H1 (cell line): ENCODE measurements at regions not wholly inside any gene's neighbourhood (a gene's known extent, or its start where the extent isn't known, plus 50 kb on each side); places are given as distances from the start of the nearest gene placed in this dataset.

Source experiments
- CTCF ChIA-PET: fragments of 300-600 bp; sonication (Branson Sonifier 250); formaldehyde crosslinking; loops from one replicate; lab custom pipeline; 2021; ENCODE audit not compliant: partially characterized antibody; lab: Charles Lee
- POLR2A ChIA-PET: fragments of 300-600 bp; sonication (Branson Sonifier 250); formaldehyde crosslinking; loops from one replicate; lab custom pipeline; 2021; ENCODE audit warnings: inconsistent platforms; ENCODE audit not compliant: partially characterized antibody; lab: Charles Lee
- DNase-seq, 2 experiments: peaks; one replicate each; pipeline versions ENCODE4 v3.0.0 to v3.0.0-alpha.2; 2010 to 2022; ENCODE audit warnings: low spot score in 2 of 2, low read depth in 1 of 2, mixed read lengths in 1 of 2
- FAIRE-seq: peaks from 2 replicates; lab custom pipeline; 2011; peaks lifted over from hg19 to GRCh38; lab: Jason Lieb, UNC
- H2AFZ ChIP-seq: 2 replicates; pipeline ENCODE4 v1.8.1; 2012; ENCODE audit warnings: low read length, inconsistent platforms
- H2AK5ac ChIP-seq: 2 replicates; pipeline ENCODE4 v1.6.1; 2013; ENCODE audit warnings: low read depth, low read length
- H2BK120ac ChIP-seq: replicated peaks from 2 replicates; pipeline ENCODE3; 2013; ENCODE audit warnings: low read depth, low read length, inconsistent platforms
- H2BK12ac ChIP-seq: 2 replicates; pipeline ENCODE4 v1.6.1; 2013; ENCODE audit warnings: low read depth, low read length
- H2BK15ac ChIP-seq: 2 replicates; pipeline ENCODE4 v1.6.1; 2013; ENCODE audit warnings: low read length
- H2BK20ac ChIP-seq: 2 replicates; pipeline ENCODE4 v1.6.1; 2013; ENCODE audit warnings: low read length
- H2BK5ac ChIP-seq: 2 replicates; pipeline ENCODE4 v1.6.1; 2013; ENCODE audit warnings: low read depth, low read length
- H3K14ac ChIP-seq: 2 replicates; pipeline ENCODE4 v1.6.1; 2013; ENCODE audit warnings: inconsistent platforms; ENCODE audit not compliant: insufficient read length
- H3K18ac ChIP-seq: 2 replicates; pipeline ENCODE4 v1.6.1; 2013; ENCODE audit warnings: low read length; ENCODE audit errors: extremely low read depth
- H3K23ac ChIP-seq: 2 replicates; pipeline ENCODE4 v1.6.1; 2013; ENCODE audit warnings: inconsistent platforms; ENCODE audit not compliant: insufficient read length
- H3K23me2 ChIP-seq: 2 replicates; pipeline ENCODE4 v1.6.1; 2013; ENCODE audit warnings: low read depth, low read length
- H3K27ac ChIP-seq: 2 replicates; pipeline ENCODE4 v1.6.1; 2011; ENCODE audit warnings: low read depth, low read length, inconsistent platforms
- H3K27me3 ChIP-seq, 4 experiments: replicated peaks in 1 of 4; 1 replicate in 1 of 4; 2 replicates in 3 of 4; pipeline versions ENCODE4 v1.6.1 to v1.8.1; 2011 to 2013; ENCODE audit warnings: low read length in 3 of 4, mild to moderate bottlenecking in 3 of 4, inconsistent platforms in 2 of 4, mixed read lengths in 2 of 4, moderate library complexity in 1 of 4; ENCODE audit not compliant: control insufficient read depth in 3 of 4, insufficient read depth in 3 of 4; ENCODE audit errors: extremely low read depth in 1 of 4
- H3K36me3 ChIP-seq, 4 experiments: 2 replicates each; pipeline versions ENCODE4 v1.6.1 to v1.8.1; 2011 to 2013; ENCODE audit warnings: mild to moderate bottlenecking in 4 of 4, low read length in 3 of 4, moderate library complexity in 2 of 4, control low read depth in 1 of 4, inconsistent platforms in 1 of 4; ENCODE audit not compliant: insufficient read depth in 4 of 4, control insufficient read depth in 2 of 4
- H3K4ac ChIP-seq: replicated peaks from 2 replicates; pipeline ENCODE3; 2013; ENCODE audit warnings: low read length, low read depth, mixed read lengths, inconsistent platforms; ENCODE audit not compliant: insufficient read length
- H3K4me1 ChIP-seq, 4 experiments: replicated peaks in 1 of 4; 1 replicate in 1 of 4; 2 replicates in 3 of 4; pipeline versions ENCODE4 v1.6.1 to v1.8.1; 2011 to 2013; ENCODE audit warnings: low read length in 3 of 4, inconsistent platforms in 2 of 4, mixed read lengths in 1 of 4; ENCODE audit not compliant: insufficient read depth in 4 of 4, control insufficient read depth in 3 of 4
- H3K4me2 ChIP-seq, 2 experiments: 2 replicates each; pipeline versions ENCODE4 v1.6.1 to v1.8.1; 2011 to 2013; ENCODE audit warnings: low read depth in 2 of 2, low read length in 2 of 2, control low read depth in 1 of 2, inconsistent platforms in 1 of 2, mild to moderate bottlenecking in 1 of 2; ENCODE audit not compliant: insufficient read depth in 1 of 2
- H3K4me3 ChIP-seq, 4 experiments: fragments of 200-600, 300-600 bp in 1 of 4; sonication (generic), shearing (Covaris generic), sonication (Bioruptor Twin) in 1 of 4; 2 replicates each; pipeline versions ENCODE4 v1.5.1 to v1.8.1; 2011 to 2016; ENCODE audit warnings: low read length in 4 of 4, low read depth in 3 of 4, control low read depth in 2 of 4, inconsistent platforms in 2 of 4, mild to moderate bottlenecking in 2 of 4, mixed read lengths in 1 of 4, moderate library complexity in 1 of 4; ENCODE audit not compliant: insufficient read depth in 2 of 4; ENCODE audit errors: extremely low read depth in 1 of 4
- H3K56ac ChIP-seq: replicated peaks from 2 replicates; pipeline ENCODE3; 2013; ENCODE audit warnings: low read depth, mild to moderate bottlenecking, mixed read lengths, low read length, inconsistent platforms; ENCODE audit not compliant: insufficient read length
- H3K79me1 ChIP-seq: 2 replicates; pipeline ENCODE4 v1.6.1; 2013; ENCODE audit warnings: low read depth, low read length, control low read depth
- H3K79me2 ChIP-seq, 2 experiments: 2 replicates each; pipeline versions ENCODE4 v1.6.1 to v1.8.1; 2012 to 2013; ENCODE audit warnings: low read length in 2 of 2, mild to moderate bottlenecking in 2 of 2, inconsistent platforms in 1 of 2; ENCODE audit not compliant: insufficient read depth in 2 of 2, control insufficient read depth in 1 of 2
- H3K9ac ChIP-seq, 4 experiments: replicated peaks in 1 of 4; 1 replicate in 1 of 4; 2 replicates in 3 of 4; pipeline versions ENCODE4 v1.6.1 to v1.8.1; 2011 to 2013; ENCODE audit warnings: low read depth in 3 of 4, low read length in 3 of 4, control low read depth in 2 of 4, mild to moderate bottlenecking in 2 of 4, moderate library complexity in 2 of 4, inconsistent platforms in 1 of 4; ENCODE audit errors: extremely low read depth in 1 of 4
- H3K9me3 ChIP-seq, 2 experiments: 2 replicates each; pipeline versions ENCODE4 v1.6.1 to v1.8.1; 2012 to 2013; ENCODE audit warnings: mild to moderate bottlenecking in 2 of 2, moderate library complexity in 2 of 2, control low read depth in 1 of 2, inconsistent platforms in 1 of 2, low read depth in 1 of 2, low read length in 1 of 2, mixed read lengths in 1 of 2; ENCODE audit not compliant: insufficient read depth in 2 of 2
- H4K20me1 ChIP-seq, 2 experiments: replicated peaks in 1 of 2; 2 replicates each; pipeline versions ENCODE3 to v1.8.1; 2011 to 2013; ENCODE audit warnings: inconsistent platforms in 2 of 2, low read length in 2 of 2, mild to moderate bottlenecking in 1 of 2; ENCODE audit not compliant: insufficient read depth in 2 of 2, control insufficient read depth in 1 of 2
- H4K5ac ChIP-seq: 2 replicates; pipeline ENCODE4 v1.6.1; 2013; ENCODE audit warnings: low read length, low read depth, mixed read lengths, inconsistent platforms; ENCODE audit not compliant: insufficient read length
- H4K8ac ChIP-seq: 2 replicates; pipeline ENCODE4 v1.8.0; 2013; ENCODE audit warnings: mild to moderate bottlenecking, moderate library complexity, low read length, inconsistent platforms; ENCODE audit not compliant: insufficient read depth; ENCODE audit errors: extremely low read depth
- H4K91ac ChIP-seq: replicated peaks from 2 replicates; pipeline ENCODE3; 2013; ENCODE audit warnings: low read length, mixed read lengths, inconsistent platforms; ENCODE audit not compliant: insufficient read length
- BRCA1 ChIP-seq: IDR thresholded peaks from 2 replicates; pipeline ENCODE4 v1.6.1; 2012; ENCODE audit warnings: low read depth, low read length, improper control_type of control experiment
- CEBPB ChIP-seq: IDR thresholded peaks from 2 replicates; pipeline ENCODE4 v1.6.1; 2012; ENCODE audit warnings: low read depth, low read length
- E2F6 ChIP-seq: IDR thresholded peaks from 2 replicates; pipeline ENCODE4 v1.6.1; 2012; ENCODE audit warnings: inconsistent platforms
- GTF2F1 ChIP-seq: IDR thresholded peaks from 2 replicates; pipeline ENCODE4 v1.6.1; 2012; ENCODE audit warnings: low read depth, low read length, improper control_type of control experiment, borderline replicate concordance
- POLR2AphosphoS5 ChIP-seq: IDR thresholded peaks from 2 replicates; pipeline ENCODE4 v1.6.1; 2011; ENCODE audit warnings: low read depth, low read length
- RBBP5 ChIP-seq: IDR thresholded peaks from 2 replicates; pipeline ENCODE4 v1.7.1; 2012; ENCODE audit warnings: low read depth, mild to moderate bottlenecking, inconsistent platforms, low read length, moderate library complexity, borderline replicate concordance
- SP4 ChIP-seq: IDR thresholded peaks from 2 replicates; pipeline ENCODE4 v1.6.1; 2012; ENCODE audit warnings: low read length, inconsistent platforms
- SUZ12 ChIP-seq: fragments of 200-600 bp; sonication (generic); IDR thresholded peaks from 2 replicates; pipeline ENCODE4 v1.6.1; 2012; ENCODE audit warnings: mild to moderate bottlenecking, inconsistent platforms, low read length, moderate library complexity, mixed read lengths
- TEAD4 ChIP-seq: IDR thresholded peaks from 2 replicates; pipeline ENCODE4 v1.6.1; 2012; ENCODE audit warnings: low read depth, low read length, inconsistent platforms, mixed read lengths
- ZNF274 ChIP-seq: IDR thresholded peaks from 2 replicates; pipeline ENCODE4 v1.7.0; 2012; ENCODE audit warnings: low read length, borderline replicate concordance; ENCODE audit errors: extremely low read depth
- WGBS, 2 experiments: shearing (Covaris generic) in 1 of 2; methylation state at CpG; one replicate each; pipeline versions ENCODE4 v1.1.6 to v1.1.7; 2013 to 2015; ENCODE audit warnings: low lambda C conversion rate in 2 of 2, mixed read lengths in 2 of 2, inconsistent platforms in 1 of 2, low coverage in 1 of 2, missing lambda C conversion rate in 1 of 2; ENCODE audit not compliant: insufficient replicate concordance in 2 of 2, insufficient coverage in 1 of 2, insufficient read length in 1 of 2; ENCODE audit errors: extremely low coverage in 1 of 2, missing lambda C conversion rate in 1 of 2; 5-methylcytosine and 5-hydroxymethylcytosine counted together

- H2AFZ ChIP-seq = no peak overlapping the region
- no peaks in the 10 kb centered on the region for H3K79me1 ChIP-seq
- 91% methylated on average over 12 of the region's 12 CpGs; no CpG with 5 or more reads in 1 of the 2 experiments for WGBS, 2 experiments
- H3K9me3 ChIP-seq = peaks cover 10 to 16% of the 10 kb centered on the region in 2 experiments
- H4K91ac ChIP-seq = no peak overlapping the region
- H2AK5ac ChIP-seq = no peak overlapping the region
- no peaks in the 10 kb centered on the region; a peak in 1 of 7 replicates for H3K27me3 ChIP-seq
- H3K14ac ChIP-seq = no peak overlapping the region
- FAIRE-seq (no peak), DNase-seq (no peak)
- H3K4me3 ChIP-seq = no peak overlapping the region
- no peak overlapping the region for H3K56ac ChIP-seq
- H3K27ac ChIP-seq = no peak overlapping the region
- no peak overlapping the region for H4K5ac ChIP-seq
- no peaks in the 10 kb centered on the region for H4K20me1 ChIP-seq
- no peak overlapping the region for H3K4ac ChIP-seq
- H3K4me2 ChIP-seq = no peak overlapping the region
- no peaks in the 10 kb centered on the region for H3K23me2 ChIP-seq
- H3K4me1 ChIP-seq = peaks cover 0 to 3% (median 1%) of the 10 kb centered on the region in 4 experiments; a peak in 3 of 7 replicates
- H2BK5ac ChIP-seq = no peak overlapping the region
- H3K9ac ChIP-seq = no peak overlapping the region; a peak in 1 of 7 replicates
- ChIA-PET POLR2A (no interaction called here), CTCF (interaction anchor here (1.0 kb wide), 1 partner anchor 27 kb away, joined by 3 read pairs; no protein-coding TSS in a partner anchor)
- H3K23ac ChIP-seq = no peak overlapping the region
- no peaks in the 10 kb centered on the region for H3K36me3 ChIP-seq
- TF ChIP-seq SP4 = no peak
- no peak for TF ChIP-seq BRCA1
- no peak for TF ChIP-seq GTF2F1
- TF ChIP-seq ZNF274 = no peak
- TF ChIP-seq RBBP5 = no peak
- no peak for TF ChIP-seq E2F6
- no peak for TF ChIP-seq POLR2AphosphoS5
- TF ChIP-seq CEBPB = no peak
- no peak for TF ChIP-seq TEAD4
- TF ChIP-seq SUZ12 = no peak
- H2BK120ac ChIP-seq = no peak overlapping the region
- H4K8ac ChIP-seq = no peak overlapping the region
- no peak overlapping the region for H2BK12ac ChIP-seq
- H2BK15ac ChIP-seq = no peak overlapping the region
- no peak overlapping the region for H3K18ac ChIP-seq
- H3K79me2 ChIP-seq = no peaks in the 10 kb centered on the region
- H2BK20ac ChIP-seq = no peak overlapping the region
Measured at GRCh38 chr11:33630936-33631748, 69.5 kb downstream of the C11orf91 start.
